ENCODE measurements at regions not wholly inside any gene's neighbourhood (a gene's known extent, or its start where the extent isn't known, plus 50 kb on each side); places are given as distances from the start of the nearest gene placed in this dataset.

DNA sequence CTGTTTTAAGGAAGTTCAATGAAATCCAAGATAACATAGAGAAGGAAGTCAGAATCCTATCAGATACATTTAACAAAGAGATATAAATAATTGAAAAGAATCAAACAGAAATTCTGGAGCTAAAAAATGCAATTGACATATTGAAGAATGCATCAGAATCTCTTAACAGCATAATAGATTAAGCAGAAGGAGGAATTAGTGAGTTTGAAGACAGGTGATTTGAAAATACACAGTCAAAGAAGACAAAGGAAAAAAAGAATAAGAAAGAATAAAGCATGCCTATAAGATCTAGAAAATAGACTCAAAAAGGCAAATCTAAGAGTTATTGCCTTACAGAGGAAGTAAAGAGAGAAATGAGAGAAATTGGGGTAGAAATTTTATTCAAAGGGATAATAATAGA is 204.1 kb downstream of the SS18 start:
- no peak for TF ChIP-seq POLR2A (IDR thresholded peaks at IDR 0.05)
- no peak for TF ChIP-seq EP300 (IDR thresholded peaks at IDR 0.05; ENCODE audit: low read depth)
- no peak for TF ChIP-seq POLR2AphosphoS5 (IDR thresholded peaks at IDR 0.05)
- TF ChIP-seq, protein P1, sequence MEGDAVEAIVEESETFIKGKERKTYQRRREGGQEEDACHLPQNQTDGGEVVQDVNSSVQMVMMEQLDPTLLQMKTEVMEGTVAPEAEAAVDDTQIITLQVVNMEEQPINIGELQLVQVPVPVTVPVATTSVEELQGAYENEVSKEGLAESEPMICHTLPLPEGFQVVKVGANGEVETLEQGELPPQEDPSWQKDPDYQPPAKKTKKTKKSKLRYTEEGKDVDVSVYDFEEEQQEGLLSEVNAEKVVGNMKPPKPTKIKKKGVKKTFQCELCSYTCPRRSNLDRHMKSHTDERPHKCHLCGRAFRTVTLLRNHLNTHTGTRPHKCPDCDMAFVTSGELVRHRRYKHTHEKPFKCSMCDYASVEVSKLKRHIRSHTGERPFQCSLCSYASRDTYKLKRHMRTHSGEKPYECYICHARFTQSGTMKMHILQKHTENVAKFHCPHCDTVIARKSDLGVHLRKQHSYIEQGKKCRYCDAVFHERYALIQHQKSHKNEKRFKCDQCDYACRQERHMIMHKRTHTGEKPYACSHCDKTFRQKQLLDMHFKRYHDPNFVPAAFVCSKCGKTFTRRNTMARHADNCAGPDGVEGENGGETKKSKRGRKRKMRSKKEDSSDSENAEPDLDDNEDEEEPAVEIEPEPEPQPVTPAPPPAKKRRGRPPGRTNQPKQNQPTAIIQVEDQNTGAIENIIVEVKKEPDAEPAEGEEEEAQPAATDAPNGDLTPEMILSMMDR (IDR thresholded peaks at IDR 0.05): no peak
- Histone ChIP-seq H3K4me1 (peaks cover 0 to 8% (median 0%) of the 10 kb centered on the region in 4 donors), H3K4me3 (no peak overlapping the region), H3K36me3 (no peaks in the 10 kb centered on the region), H3K9me3 (peaks cover 0 to 6% of the 10 kb centered on the region in 2 donors), H3K27me3 (no peaks in the 10 kb centered on the region), H3K27ac (no peak overlapping the region)
- no peak for DNase-seq
- in situ Hi-C loops (cut with MboI; ENCODE audit: low pct_ligation_motif_present in 1 of 4, low pct_unique_long_range_greater_than_20kb in 1 of 4, low sequenced_read_pairs in 3 of 4): no loop called here
- intact Hi-C loops (cut with DNase I; ENCODE audit: low total_unique reads): no loop called here

DNA sequence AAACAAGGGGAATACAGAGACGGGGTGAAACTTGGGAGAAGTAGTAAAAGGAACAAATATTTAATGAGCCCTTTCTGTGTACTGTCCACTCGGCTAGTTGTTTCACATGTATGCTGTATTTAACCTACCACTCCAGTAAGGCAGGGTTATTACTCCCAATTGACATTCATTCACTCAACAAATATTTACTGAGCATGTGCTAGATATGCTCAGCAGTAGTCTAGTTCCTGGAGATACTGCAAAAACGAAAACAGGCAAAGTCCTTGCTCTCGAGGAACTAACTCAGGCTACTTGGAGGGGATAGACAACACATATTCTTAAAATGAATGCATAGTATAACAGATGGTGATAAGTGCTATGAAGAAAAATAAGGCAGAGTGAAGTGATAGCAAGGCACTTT is 207.3 kb downstream of the SS18 start:
- in situ Hi-C loops (cut with MboI; ENCODE audit: low pct_ligation_motif_present in 1 of 4, low pct_unique_long_range_greater_than_20kb in 1 of 4, low sequenced_read_pairs in 3 of 4): no loop called here
- H3K27ac ChIP-seq: peak overlapping the region in 2 of 4 donors; percentile 45

DNA sequence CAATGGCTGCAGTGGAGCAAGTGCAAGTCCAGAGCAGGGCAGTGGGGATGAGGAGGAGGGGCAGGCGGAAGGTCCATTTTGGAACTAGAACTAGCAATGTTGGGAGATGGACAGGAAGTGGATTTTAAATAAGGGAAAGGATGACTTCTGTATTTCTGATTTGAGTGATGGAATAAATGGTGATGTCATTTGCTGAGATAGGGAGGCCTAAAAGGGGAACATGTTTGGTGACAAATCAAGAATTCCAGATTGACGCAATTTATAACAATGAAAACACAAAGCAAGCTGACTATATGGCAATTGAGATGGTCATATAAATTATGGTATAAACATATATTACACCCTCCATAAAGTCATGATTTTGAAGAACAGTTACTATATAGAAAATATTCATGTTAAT is 209.3 kb downstream of the SS18 start:
- in situ Hi-C loops (cut with MboI; ENCODE audit: low pct_ligation_motif_present in 1 of 4, low pct_unique_long_range_greater_than_20kb in 1 of 4, low sequenced_read_pairs in 3 of 4) (no loop called here), intact Hi-C loops (cut with DNase I; ENCODE audit: low total_unique reads) (no loop called here)
- H3K36me3 ChIP-seq: no peaks in the 10 kb centered on the region
- WGBS, 2 donors (ENCODE audit: low coverage in 1 of 2): 88 to 91% methylated on average over 2 of the region's 2 CpGs
- peaks cover 4% of the 10 kb centered on the region for H3K27me3 ChIP-seq
- no peak for DNase-seq
- H3K4me1 ChIP-seq: peaks cover 0 to 8% (median 0%) of the 10 kb centered on the region in 4 donors
- no peak overlapping the region for H3K27ac ChIP-seq
- H3K4me3 ChIP-seq: no peak overlapping the region
- TF ChIP-seq POLR2A (IDR thresholded peaks at IDR 0.05) (no peak), POLR2AphosphoS5 (IDR thresholded peaks at IDR 0.05) (no peak), EP300 (IDR thresholded peaks at IDR 0.05; ENCODE audit: low read depth) (no peak)
- TF ChIP-seq, protein P1 (IDR thresholded peaks at IDR 0.05): no peak
- no peaks in the 10 kb centered on the region for H3K9me3 ChIP-seq

More for the DNA sequence above, 207.3 kb downstream of the SS18 start:
- intact Hi-C loops (cut with DNase I; ENCODE audit: low total_unique reads): no loop called here
- Histone ChIP-seq H3K4me3 (no peak overlapping the region), H3K36me3 (no peaks in the 10 kb centered on the region), H3K9me3 (peaks cover 0 to 6% of the 10 kb centered on the region in 2 donors), H3K27me3 (no peaks in the 10 kb centered on the region), H3K4me1 (peaks cover 0 to 8% (median 0%) of the 10 kb centered on the region in 4 donors)
- DNase-seq: no peak
- TF ChIP-seq POLR2A (IDR thresholded peaks at IDR 0.05) (no peak), EP300 (IDR thresholded peaks at IDR 0.05; ENCODE audit: low read depth) (no peak), POLR2AphosphoS5 (IDR thresholded peaks at IDR 0.05) (peak in 1 of 3 donors; percentile 21)
- TF ChIP-seq, protein P1 (IDR thresholded peaks at IDR 0.05): no peak
- 32 to 39% methylated on average over 4 of the region's 4 CpGs for WGBS, 2 donors (ENCODE audit: low coverage in 1 of 2)

DNA sequence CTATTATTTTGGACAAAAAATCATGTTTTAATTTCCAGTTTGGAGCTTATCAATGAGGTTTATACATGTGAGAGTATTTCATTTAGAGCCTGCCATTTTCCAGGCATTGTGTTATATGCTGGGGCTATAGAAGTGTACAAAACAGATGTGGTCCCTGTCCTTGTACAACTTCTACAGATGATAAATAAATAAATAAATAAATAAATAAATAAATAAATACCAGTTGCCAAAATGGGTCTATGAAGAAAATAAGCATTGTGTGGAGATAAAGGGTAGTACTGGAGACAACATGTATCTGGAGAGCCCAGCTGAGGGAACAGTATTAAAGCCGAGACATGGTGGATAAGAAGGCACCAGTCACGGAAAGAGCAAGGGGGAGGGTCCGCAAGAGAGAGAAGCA is 210.0 kb downstream of the SS18 start:
- intact Hi-C loops (cut with DNase I; ENCODE audit: low total_unique reads) (no loop called here), in situ Hi-C loops (cut with MboI; ENCODE audit: low pct_ligation_motif_present in 1 of 4, low pct_unique_long_range_greater_than_20kb in 1 of 4, low sequenced_read_pairs in 3 of 4) (no loop called here)
- H3K9me3 ChIP-seq: no peaks in the 10 kb centered on the region
- H3K27me3 ChIP-seq: peaks cover 4% of the 10 kb centered on the region
- no peak for DNase-seq
- H3K36me3 ChIP-seq: no peaks in the 10 kb centered on the region
- peaks cover 0 to 12% (median 0%) of the 10 kb centered on the region in 4 donors for H3K4me1 ChIP-seq
- no peak for TF ChIP-seq EP300 (IDR thresholded peaks at IDR 0.05; ENCODE audit: low read depth)
- TF ChIP-seq, protein P1 (IDR thresholded peaks at IDR 0.05): no peak
- no peak overlapping the region for H3K27ac ChIP-seq
- WGBS, 2 donors (ENCODE audit: low coverage in 1 of 2): 82 to 93% methylated on average over 3 of the region's 3 CpGs
- no peak overlapping the region for H3K4me3 ChIP-seq

Data from transverse colon (tissue), 4 donors.